HG02840 (cell line): ENCODE measurements at regions not wholly inside any gene's neighbourhood (a gene's known extent, or its start where the extent isn't known, plus 50 kb on each side); places are given as distances from the start of the nearest gene placed in this dataset.

ENCODE experiments used
- ATAC-seq: cut with Tn5 transposase; IDR thresholded peaks from one replicate; pipeline ENCODE4 v1.9.1; 2021; ENCODE audit warnings: mild to moderate bottlenecking, moderate library complexity, moderate number of reproducible peaks; ENCODE audit not compliant: unreplicated experiment, low FRiP score

DNA sequence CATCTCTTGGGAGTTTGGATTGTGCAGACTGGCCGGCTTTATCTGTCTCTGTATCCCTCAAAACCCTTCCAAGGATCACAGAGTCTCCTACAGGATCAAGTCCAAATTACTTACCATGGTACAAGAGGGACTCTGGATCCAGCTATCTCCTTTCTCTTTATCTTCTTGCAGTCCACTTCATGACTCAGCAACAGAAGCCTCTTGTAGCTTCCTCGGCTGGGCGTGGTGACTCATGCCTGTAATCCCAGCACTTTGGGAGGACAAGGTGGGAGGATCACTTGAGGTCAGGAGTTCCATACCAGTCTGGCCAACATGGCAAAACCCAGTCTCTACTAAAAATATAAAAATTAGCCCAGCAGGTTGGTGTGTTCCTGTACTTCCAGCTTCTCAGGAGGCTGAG is 189.7 kb downstream of the BCAT1 start:
- ATAC-seq = no peak

DNA sequence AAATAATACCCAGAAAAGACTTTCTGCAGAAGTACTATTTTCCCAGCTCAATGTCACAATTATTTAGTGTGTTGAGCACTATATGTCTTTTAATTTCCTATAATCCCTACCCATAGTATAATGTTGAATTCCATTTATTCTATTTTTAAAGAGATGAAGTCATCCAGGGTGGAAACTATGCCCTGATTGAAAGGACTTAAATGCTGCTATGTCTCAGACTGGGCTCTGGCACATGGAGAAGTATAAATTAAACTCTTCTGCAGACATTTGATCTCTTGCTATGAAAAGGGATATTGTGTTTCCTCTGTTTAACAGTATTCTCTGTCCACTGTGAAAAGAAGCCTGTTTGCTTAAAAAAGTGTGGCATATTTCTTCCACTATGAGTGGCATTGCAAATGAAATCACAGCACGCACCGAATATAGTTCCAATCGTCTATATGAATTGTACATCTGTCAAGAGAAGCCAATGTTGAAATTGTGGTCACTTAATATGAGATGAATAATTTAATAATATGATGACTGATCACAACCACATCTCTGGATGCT is 192.3 kb downstream of the BCAT1 start:
- no peak for ATAC-seq

DNA sequence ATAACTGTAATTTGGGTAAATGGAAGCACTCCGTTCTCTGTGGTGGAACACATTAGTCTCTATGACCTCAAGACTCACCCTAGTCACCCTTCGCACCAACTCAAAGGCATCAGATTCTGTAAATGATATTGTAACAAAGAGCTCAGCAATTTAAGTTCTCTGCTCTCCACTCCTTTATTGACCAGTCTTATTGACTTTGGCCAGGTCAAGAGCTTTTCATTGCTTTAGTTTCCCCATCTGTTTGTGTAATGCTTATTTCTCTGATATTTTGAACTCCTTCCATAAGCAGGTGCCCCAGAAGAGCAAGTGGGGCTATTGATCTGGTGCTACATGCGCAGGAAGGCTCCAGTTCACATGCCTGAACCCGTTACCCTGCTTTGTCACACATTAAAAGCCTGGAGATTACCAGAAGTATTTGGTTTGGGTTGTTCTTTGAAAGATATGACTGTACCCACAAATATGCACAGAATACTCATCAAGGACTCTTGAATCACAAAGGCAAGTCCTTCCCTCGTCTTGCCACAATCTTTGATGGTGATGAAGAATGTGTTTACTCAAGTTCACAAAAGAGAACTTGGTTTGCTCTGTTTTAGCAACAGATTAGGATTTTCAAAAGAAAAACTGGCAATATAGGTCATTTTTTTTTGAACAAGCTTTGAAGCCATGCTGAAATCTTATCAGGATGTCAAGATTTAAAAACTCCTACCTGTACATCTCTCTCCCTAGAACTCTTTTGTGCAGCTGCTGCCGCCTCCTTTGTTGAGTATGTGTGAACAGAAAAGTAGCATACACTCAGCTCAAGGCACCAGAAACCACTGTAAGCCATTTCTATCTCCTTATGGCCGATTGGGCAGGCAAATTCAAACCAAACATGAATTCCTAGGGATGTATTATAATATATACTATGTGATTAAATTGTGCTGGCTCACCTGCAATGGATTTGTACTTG is 193.9 kb downstream of the BCAT1 start:
- no peak for ATAC-seq

DNA sequence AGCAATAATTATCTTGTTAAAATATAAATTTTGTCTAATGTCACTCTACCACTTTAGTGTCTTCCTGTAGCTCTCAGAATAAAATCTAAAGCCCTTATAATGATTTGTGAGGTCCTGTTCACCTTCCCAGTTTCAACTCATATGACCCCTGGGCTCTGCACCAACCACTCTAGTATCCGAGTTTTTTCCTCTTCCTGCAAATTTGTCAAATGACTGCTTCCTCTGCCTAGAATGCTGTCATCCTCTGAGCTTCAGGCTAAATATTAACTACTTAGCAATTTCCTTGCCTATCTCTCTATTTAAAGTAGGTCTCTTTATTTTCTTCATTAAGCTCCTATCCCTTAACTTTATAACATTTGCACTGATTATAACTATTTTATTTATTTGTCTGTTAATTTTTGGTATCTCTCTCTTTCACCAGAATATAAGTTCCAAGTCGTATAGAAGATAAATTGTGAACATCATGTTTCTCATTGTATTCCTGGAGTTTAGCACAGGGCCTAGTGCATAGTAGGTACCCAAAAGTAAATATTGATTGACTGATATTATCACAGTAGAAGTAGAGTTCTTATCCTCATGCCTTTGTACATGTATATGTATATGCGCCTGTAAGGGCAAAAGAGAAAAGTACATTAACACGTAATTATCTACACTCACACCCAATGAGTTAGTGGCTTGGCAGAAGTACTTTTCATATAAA is 196.0 kb downstream of the BCAT1 start:
- ATAC-seq = no peak

DNA sequence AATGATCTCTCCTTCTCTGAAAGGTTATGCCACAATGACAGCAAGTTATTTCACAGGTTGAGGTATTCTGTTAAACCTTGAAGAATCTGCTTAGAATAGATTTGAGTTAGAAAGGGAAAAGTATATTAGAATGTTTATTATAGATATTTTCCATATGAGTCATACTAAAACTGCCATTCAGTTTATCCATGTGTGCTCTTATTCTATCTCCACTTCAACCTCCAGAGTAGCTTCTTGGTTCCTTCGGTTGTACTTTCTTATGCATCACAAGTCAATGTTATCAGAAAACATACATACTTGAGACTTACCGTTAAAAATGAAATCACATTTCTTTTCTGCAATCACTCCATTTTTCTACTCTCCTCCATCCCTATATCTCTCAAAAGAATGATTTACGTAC is 197.7 kb downstream of the BCAT1 start:
- ATAC-seq = no peak

DNA sequence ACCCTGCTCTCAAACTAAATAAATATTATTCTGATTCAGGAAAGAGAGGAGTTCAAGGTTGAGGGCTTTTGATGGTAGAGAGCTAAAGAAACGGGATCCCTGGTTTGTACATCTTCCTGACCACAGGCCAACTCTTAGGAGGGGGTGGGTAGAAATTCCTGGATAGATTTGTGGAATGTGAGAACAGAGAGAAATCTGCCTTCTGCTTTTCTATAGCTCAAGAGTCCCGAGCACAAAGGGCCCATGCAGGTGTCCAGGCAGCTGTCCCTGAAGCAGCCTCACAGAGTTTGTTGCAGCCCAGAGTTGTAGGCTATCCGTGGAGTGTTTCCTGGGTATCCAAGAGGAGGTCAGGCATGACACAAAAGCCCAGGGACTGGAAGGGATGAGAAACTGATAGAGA is 198.6 kb downstream of the BCAT1 start:
- no peak for ATAC-seq

DNA sequence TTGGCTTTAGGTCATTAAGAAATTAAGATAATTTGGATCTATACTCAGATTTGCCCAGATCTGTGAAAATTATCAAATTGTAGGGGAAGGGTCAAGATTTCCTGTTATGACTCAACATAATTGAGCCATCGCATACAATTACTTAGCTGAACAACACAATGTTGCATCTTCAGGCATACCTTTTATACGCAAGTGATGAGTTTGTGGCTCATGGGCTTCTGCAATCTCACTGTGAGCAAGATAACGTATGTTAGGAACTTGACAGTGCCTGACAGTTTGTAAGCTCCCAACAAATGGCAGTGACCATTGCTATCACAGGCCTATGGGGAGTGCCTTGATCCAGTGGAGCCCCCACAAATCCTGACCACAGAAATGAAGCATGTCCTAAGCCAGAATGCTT is 199.7 kb downstream of the BCAT1 start:
- ATAC-seq = no peak

DNA sequence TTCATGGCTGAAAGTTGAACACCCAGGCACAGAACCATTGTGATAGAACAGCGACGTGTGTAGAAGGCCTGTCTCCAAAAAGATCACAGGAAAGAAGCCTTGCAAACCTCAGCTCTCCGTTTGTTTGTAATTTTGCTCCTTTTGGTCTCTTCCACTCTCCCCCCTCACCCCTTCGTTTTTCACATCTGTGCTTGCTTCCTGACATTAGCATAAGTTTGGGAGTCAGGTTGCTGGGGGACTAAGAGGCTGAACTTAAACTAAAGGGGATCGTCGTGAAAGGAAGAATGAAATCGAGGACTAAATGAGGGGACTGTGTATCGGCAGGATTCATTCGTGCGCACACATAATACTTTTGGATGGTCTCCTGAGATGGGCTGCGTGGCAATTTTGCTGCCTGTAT is 200.6 kb downstream of the BCAT1 start:
- ATAC-seq = no peak

DNA sequence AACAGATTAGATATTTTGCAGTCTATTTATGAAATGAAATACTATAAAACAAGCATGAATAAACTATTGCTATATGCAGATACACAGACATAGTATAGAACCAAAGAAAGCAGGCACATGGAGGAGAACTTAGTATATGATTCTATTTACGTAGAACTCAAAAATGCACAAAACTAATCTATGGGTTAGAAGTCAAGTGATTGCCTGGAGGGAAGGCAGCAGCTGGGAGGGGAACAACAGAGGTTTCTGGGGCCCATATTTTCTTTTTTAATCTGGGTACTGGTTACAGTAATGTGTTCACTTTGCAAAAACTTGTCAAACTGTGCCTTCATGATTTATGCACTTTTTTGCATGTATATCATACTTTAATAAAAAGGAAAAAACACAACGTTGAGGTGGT is 202.0 kb downstream of the BCAT1 start:
- no peak for ATAC-seq

DNA sequence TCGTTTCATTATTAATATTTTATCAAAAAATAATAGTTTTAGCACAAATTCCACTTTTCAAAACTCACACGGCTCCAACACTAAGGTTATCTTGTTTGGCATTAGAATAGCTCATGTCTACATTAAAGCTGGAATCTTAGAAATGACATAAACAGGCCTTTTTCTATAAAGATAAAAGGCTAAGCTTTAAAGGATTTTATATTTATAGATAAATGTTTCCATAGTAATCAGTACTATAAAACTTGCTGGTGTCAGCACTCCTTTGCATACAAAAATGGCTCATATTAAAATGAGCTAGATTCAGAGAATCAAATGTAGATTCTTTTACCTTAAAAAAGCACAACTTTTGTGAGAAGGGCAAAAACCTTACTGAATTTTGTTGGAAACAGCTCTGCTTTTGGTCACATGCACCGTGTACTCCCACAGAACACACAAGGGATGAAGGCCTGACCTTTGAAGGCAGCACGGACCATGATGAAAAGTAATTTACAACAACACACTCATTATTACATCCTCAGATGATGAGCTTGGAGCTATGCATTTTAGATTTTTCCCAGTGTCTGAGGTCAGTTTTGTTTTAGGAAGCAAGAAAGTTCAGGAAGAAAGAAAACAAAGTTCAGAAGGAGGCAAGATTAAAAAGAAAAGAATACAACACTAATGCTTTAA is 202.8 kb downstream of the BCAT1 start:
- ATAC-seq = no peak

DNA sequence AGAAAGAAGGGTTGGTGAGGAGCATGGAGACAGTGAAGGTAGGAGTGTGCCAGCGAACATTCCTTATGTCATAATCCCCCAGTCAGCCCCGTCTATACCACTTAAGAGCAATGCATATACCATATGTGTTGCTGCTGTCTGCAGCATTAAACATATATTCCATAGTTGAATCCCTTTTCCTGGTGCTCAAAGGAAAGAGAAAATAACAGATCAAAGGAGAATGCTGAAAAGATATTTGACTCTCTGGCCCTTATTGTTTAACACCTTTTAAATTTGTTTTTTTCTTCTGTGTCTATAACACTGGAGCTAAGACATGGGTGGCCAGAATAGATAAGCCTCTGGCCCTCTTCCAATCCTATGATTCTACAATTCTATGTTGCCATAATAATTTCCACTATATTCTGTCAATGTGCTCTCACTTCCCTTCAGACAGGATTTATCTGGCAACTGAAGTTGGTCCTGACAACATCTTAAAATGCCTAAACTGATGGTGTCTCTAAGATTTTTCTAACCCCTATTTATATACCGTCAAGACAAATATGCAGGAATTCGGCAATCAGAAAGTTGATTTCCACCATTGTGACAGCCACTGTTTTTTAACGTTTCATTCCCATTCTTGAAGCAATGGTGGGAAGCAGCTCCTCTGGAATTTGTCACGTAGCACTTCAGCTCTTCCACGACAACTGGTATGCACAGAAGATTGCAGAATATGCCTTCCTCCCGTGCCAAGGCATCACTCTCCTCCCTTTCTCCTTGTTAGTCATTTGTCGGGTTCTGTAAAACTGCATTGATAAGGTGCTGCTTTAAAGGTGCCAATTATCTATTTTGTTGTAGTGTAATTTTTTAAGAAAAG is 204.7 kb downstream of the BCAT1 start:
- ATAC-seq = no peak

DNA sequence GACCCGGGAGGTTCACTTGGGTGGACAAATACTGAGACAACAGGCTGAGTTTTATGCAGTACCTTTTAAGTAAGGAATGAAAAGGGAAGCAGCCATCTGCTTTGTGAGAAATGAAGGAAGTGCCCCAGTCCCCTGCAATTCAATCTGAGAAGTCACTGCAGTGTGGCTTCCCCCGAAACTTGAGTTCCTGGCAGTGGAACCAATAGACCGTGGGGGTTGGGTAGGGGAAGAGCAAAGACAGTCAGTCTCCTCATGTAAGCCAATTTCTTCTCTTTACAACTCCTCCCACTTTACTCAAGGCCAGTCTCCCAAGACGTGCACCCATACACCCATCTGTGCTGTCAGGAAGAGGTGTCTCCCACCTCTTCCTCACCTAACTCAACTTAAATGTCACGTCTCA is 206.5 kb downstream of the BCAT1 start:
- no peak for ATAC-seq

DNA sequence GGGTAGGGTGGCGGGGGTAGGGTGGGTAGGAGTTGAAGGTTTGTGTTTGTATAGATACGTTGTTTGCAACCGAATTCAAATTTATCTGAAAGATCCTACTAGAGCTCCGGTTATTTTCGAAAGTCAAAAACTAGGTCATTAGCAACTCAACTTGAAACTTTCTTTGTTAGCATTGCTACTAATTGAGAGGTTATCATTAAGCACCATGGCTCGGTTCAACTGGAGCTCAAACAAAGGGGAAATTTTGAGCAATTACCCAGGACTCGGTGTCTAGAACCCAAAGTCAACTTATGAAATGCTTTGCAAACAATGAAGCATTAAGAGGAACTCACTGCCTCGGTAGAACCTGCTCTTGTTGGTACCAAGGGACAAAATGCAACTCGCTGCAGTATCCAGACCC is 207.7 kb downstream of the BCAT1 start:
- ATAC-seq = peak; percentile 52

DNA sequence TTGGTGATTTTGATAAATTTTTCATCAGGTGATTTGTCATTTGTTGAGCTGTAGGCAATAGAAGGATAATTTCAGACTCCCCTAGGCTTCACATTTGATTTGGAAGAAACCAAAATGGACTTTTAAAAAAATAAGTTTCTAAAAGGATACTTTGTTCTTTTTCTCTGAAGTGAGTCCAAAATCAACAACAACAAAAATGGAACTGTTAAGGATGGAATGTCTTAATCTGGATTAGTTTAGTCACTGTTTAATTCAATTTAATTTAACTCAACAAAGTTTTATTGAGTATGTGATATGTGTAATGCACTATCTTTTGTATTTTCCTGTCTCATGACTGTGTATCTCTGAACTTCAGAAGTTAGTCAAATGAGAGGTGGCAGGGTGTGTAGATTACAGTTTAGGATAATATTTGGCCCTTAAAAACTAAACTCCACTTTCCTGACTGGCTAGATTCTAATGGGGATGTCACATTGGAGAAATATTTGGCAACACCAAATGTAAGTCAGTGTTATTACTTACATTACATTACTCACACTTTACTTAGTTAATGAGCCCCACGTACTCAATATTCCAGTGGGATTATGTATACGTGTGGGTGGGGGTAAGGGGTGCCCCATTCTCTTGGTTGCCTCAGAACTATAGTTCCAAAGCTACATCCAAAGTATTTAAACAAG is 209.7 kb downstream of the BCAT1 start:
- no peak for ATAC-seq

DNA sequence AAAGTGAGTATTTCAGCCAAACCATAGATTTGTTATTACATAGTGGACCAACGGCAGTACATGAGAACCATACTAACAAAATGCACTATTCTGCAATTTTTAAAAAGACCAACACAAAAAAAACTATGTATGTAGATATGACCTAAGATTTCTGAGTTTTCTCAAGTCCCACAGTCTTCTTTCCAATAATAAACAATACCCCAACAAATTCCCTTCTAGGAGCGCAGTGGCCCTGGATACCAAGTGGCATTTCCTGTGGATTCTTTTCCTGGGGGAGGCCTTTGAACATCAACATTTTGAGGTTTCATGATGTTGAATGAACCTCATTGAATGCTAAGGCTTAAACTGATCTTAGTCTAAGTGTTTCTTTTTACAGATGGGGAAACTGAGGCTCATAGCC is 210.5 kb downstream of the BCAT1 start:
- no peak for ATAC-seq

DNA sequence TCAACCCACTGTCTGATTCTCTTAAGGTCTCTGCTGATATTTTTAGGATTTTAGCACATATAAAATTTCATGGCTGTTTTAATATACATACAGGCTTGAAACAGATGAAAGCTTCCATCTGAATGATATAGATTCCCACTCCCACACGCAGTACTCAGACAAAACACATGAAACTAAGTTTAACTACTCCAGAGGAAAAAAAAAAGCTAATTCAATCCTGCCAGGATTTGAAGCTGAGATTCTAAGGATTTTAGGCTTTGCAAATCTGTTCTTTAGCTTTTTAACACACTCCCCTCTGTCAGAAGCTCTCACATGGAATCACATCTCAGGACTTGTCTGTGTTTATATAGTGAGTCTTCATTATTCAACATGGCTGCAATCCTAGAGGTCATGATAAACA is 217.3 kb downstream of the BCAT1 start:
- no peak for ATAC-seq

DNA sequence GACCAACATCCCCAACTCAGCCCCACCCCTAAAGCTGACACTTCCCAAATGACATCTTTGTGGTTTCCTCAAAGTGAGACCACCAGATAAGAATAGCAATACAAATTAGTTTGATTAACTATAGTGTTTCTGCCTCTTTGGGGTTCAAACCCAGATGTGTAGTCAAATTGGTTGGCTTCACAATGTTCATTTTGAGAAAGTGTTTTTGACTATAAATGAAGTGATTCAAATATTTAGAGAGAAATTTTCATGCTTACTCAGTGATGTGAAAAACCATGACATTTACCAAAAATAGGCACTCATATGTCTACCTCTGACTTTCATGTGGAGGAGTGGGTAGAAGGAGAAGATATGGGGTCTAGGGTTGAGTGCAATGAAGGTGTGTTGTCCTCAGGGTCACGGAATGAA is 218.4 kb downstream of the BCAT1 start:
- ATAC-seq = peak; percentile 74

DNA sequence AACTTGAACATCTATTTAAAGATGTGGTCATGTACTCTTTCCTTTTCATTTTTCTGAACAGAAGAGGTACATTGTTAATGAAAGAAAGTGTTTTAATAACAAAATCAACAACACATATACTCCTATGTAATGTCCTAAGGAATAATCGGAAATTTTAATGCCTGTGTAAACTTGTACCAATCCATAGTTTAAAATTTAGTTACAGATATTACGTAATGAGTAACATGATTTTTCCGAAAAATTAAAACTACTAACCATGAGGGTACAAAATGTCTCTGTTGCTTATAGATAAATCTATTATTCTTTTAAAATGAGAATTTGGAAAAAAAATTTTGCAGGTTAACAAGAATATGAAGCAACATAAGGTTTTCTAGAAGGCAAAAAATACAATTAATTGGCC is 220.1 kb downstream of the BCAT1 start:
- ATAC-seq = no peak

DNA sequence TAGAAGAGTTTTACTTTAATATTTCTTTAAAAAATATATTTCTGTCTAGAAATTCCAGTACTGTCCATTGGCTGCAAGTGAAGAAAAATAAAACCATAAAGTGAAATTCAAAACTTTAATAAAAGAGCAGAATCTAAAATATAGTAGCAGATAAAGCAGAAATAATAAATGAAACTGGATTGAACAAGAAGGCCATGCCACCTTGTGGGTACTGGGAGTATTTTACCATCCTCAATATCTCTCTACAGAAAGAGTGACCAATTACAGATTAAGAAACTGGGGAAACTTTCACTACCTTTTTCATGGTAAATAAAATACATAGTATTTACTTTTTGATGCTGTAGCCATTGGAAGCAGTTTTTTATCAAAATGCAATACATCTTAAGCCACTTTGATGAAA is 220.5 kb downstream of the BCAT1 start:
- ATAC-seq = no peak

DNA sequence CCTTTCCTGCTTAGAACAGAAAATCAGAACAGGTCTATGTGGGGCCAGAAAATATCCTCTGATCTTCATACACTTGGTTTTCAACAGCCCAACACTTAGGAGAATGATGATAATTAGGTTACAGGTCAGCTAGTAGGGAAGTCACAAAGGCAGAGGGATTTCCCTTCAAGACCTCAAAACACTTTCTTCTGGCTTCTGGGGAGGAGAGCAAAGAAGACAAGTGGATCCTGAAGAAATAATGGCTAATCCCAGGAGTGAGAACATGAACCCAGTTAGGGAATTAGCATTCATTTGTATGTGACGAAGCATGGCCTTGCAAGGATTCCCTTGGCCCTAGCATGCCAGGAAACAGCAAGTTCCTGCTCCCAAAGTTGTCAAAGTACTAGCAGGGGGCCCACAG is 223.3 kb downstream of the BCAT1 start:
- ATAC-seq = no peak
